DMS 273 (cell line): ENCODE measurements at regions not wholly inside any gene's neighbourhood (a gene's known extent, or its start where the extent isn't known, plus 50 kb on each side); places are given as distances from the start of the nearest gene placed in this dataset.
A peak's percentile ranks its signal among the peaks of the same experiment; 100 is the strongest.

Experiments
- DNase-seq: peaks from one replicate; lab custom pipeline; 2025; ENCODE audit not compliant: unreplicated experiment; lab: John Stamatoyannopoulos, UW

DNA sequence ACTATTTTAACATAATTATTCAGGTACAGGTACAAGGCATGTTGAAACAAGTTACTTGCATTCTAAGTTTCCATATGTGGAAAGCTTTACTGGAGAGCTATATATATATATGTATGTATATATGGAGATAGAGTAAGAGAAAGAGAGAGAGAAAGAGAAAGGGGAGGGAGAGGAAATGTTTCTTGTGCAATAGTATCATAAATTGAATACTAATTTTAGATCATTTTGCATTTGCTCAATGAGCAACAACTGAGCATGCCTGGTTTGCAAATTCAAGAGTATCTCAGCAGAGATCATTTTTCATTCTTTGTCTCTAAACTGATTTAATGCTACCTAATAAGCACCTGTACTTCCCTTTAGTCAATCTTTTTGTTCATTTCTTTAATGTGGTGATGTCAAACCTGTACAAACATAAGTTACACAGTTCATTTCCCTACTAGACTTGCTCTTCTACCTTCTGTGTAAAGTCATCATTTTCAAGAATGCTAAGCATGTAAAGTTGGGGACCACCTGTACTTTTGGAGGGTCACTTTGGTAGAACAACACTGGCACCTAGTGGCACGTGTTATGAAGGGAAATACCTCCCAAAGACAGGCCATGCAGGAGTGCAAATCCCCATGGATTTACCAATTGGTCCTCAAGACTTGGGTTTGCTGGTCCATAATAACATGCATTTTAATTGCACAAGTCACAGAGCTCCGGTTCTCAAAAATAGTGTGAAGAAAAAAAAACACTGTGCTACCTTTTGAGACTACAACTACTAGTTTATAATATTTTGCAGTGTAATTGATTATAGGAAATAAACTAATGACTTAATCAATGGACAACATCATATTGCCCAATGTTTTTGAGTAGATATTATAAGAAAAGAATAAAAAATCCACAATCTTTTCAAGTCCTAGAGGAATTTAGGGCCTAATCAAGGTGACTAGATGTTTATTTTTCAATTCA, 431.2 kb upstream of the IGFBP3 start:
- DNase-seq, result peak; percentile 68

DNA sequence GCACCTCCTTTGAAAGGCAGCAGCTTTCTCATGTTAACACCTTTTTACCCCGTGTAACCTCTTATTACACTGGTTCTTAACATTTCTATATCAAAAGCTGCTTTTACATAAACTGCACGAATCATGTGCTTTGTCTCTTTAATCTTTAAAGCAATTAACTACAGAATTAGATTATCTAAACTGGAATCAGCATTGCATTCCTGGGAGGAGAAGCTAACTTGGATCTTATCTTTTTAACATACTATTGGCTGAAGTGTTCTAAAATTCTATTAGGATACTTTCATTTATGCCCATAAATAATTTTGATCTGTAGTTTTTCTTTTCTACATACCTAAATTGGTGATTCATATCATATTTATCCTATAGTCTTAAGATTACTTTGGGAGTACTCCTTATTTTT, 428.4 kb upstream of the IGFBP3 start:
- DNase-seq, result no peak

DNA sequence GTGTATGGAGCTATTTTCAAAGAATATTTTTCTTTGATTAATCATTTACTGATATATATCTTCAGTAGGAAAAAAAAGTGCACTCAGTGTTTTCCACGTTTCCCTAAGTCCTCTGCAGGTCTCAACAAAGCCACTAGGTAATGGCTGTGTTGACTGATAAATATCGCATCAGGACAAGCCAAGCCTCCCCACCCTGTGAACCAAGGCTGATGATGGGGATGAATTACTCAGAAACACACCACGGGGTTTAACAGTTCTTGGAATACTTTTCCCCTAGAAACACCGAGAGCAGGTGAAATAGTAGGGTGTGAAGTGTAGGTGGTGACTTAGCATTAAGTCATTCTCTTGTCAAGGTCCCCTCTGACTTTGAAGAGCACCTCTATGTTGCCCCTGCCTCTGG, 423.5 kb upstream of the IGFBP3 start:
- no peak for DNase-seq

DNA sequence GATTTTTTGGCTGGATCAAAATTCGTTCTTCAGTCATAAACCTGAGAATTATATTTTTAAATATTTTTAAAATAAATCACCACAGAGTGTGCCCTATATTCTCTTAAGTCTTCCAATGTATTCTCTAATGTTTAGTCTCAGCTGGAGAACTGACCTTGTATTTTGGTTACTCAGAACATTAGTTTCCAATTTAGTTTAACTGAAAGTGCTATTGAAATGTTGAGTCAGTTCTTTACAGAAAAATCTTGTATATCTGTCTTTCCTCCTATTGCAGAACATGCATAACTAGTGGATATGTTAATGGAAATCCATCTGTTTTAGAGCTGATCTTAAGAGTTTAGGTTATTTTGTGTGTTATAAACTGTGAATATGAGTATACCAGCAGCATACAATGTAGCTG, 422.7 kb upstream of the IGFBP3 start:
- DNase-seq, result no peak

DNA sequence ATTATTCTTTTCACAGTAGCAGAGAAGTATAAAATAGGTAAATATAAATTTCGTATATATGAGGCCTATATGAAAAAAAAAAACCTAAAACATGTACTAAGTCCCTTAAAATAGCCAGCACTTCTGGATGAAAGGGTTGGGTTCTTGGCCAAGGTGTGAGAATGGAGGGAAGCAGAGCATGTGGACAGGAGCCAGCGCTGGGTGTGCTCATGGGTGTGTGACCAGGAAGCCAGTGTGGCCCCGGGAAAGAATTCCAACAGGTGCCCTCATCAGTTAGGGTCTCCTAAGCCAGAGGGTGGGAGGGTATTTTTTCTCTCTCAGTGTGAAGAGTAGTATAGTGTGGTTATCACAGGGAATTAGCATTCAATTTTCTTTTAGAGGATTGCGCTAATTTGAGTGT, 401.9 kb upstream of the IGFBP3 start:
- no peak for DNase-seq

DNA sequence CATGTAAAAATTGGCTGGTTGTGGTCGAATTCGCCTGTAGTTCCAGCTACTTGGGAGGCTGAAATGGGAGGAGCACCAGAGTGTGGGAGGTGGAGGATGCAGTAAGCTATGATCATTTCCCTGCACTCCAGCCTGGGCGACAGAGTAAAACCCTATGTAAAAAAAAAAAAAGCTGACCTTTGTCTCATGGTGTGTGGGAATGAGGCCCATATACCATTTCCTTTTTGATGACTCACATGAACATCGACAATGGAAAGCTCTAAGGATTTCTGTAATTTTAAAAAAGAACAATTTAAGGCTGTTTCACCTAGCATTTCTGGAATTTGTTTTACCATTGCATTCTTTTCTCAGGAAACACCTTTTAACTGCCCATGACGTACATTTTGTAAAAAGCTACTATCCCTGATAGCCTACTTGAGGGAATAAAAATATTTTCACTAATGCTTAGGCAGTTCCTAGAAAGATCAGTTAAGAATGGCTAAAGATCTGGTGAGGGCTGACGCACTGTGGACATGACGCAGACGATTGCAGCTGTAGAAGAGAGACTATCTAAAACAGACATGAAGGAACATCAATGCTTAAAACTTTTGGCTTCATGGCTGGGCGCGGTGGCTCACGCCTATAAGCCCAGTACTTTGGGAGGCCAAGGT, 400.6 kb upstream of the IGFBP3 start:
- no peak for DNase-seq

DNA sequence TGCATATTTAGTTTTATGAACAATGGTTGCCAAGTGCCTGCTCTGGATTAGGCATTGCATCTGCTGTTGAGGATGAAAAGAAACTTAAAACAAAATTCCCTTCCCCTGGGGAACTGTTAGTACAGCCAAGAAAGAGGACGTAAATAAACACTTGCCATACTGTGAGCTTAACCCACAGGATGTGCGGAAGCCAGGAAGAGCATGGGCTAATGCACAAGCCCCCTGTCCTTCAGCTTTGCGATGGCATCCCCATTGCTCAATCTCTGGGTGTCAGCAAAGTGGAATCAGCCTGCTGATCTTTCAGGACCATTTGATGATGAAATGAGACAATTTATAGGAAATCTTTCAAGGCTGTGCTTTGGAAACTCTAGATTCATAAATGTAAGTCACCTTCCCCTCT, 399.9 kb upstream of the IGFBP3 start:
- no peak for DNase-seq

DNA sequence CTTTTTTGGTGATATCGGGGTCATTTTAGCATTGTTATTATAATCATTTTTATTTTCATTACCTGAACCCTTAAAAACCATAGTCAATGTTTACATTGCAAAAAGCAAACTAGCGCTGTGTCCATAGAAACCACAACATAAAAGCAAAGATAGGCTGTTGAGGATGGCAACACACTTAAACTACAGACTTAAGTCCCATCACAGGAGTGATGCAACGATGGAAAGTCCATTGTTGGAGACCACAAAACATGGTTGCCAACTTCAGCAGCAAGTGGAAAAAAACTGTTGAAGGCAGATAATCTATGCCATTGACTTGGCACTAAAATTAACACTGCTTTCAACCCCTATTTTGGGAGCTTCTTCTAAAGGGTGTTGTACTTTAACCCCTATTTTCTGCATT, 398.8 kb upstream of the IGFBP3 start:
- no peak for DNase-seq

DNA sequence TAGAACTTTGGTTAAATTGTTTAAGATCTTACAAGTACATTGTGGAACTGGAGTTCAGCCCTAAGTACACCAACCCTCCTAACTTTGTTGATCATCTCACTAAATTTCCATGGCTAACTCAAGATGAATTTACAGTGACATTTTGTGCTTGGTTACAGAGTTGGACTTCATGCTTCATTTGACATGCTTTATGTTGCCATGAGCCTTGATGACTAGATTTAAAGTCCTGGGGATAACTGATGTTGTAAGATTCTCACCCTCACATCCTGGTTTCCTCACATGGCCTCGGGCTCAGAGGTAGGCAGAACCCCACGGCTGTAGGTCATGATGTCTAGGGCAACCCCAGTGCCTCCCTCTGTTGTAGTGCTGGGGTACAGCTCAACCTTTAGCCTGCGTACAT, 397.2 kb upstream of the IGFBP3 start:
- no peak for DNase-seq

DNA sequence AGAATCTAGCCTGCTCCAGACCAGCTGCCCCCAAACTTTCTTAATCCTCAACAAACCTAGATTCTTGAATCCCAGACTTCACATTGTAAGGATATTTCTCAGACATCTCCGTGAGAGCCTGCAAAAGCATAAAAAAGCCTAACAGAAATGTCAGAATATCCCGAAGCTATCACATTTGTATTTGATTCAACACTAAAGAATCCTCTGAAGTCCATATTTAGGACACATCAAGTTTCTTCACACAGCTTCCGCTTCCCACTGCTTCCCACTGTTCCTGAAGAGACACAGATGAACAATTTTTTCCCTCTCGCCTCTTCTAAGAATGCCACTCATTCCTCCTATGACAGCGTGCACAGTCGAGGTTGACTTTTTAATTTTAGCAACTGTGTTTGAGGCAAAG, 396.2 kb upstream of the IGFBP3 start:
- DNase-seq, result no peak

DNA sequence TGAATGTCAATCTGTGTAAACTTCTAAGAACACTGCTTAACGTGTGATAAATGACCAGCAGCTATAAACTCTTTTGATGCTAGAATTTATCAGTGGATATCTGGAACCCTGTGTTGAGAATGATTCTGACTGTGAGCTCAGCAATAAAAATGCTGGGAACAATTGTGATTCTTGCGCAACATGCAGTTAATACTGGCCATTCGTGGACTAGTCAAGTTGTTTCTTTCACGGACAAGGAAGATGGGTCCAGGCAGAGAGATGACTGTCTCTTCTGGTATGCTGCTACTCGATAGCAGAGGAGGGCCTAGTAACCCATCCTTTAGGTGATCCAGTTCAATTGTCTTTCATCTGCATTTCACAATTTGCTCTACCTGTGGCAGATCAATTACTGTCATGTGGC, 394.8 kb upstream of the IGFBP3 start:
- DNase-seq, result no peak

DNA sequence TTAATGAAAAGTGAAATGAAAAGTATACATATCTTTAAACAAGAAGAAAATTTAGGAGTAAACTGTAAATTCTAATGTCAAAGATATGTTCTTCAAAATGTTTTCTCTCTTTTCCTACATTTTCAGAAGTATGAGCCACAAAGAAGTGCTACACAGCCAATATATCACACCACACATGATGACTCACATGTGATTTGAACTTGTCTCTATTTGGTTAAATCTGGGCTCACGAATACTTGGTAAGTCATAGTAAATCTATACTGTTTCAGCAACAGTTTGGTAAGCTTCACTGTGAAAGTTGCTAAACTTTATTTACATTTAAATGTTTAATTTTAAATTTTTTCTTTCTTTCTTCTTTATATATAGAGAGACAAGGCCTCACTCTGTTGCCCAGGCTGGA, 380.6 kb upstream of the IGFBP3 start:
- no peak for DNase-seq

DNA sequence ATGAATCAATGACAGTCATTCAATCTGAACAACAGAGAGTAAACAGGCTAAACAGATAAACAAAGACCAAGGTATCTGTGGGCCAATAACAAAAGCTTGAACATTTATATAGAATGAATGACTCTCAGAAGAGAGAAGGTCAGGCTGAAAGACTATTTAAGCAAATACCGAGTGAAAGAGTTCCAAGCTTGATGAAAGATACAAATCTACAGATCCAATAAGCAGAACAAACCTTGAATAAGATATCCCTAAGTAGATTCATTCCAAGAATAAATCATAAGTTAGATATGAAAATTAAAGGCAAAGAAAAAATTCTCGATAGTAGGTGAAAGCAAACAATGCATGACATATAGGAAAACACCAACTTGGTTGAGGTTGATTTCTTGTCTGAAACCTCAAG, 376.4 kb upstream of the IGFBP3 start:
- no peak for DNase-seq

DNA sequence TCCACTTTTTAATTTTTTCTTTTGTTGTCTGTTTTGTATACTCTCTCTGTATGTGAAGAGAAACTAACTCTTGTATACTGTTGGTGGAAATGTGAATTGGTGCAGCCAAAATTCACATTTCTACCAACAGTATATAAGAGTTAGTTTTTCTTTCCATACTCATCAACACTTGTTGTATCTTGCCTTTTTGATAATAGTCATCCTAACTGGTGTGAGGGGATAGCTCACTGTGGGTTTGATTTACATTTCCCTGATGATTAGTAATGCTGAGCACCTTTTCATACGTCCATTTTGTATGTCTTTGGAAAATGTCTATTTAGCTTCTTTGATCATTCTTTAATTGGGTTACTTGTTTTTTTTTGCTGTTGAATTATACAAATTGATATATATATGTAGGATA, 375.5 kb upstream of the IGFBP3 start:
- no peak for DNase-seq

DNA sequence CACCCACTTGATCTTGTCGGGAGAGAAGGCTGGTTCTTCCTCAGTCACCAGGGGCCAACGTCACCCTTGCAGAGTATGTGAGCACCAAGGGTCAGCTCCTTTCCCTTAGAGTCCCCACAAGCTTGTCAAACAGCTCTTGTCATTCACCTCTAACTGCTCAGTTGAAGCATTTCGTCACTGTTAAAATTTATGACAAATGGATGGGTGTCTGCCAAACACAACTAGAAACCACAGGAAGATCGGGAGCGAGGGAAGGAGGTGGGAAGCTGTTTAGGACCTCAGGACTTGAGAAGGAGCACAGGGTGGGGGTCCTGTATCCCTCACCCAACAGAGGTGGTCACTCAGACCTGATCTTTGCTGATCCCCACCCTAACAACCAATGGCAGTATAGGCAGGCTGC, 373.3 kb upstream of the IGFBP3 start:
- DNase-seq, result no peak

DNA sequence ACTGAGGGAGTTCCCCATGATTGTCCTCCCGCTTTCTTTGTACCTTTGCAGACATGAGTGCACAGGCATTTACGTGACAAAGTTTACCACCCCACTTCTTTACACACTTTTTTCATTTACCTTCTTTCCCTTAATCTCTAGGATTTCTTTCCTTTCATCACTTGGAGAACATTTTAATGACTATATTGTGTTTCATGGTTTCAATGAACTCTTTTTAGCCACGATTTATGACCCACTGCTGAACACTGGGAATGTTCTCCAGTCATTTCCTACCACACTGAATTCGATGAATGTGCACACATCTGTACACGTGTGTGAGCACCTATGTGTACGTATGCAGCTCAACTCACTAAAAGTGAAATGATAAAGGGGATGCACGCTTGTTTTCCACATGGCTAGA, 371.7 kb upstream of the IGFBP3 start:
- DNase-seq, result no peak

DNA sequence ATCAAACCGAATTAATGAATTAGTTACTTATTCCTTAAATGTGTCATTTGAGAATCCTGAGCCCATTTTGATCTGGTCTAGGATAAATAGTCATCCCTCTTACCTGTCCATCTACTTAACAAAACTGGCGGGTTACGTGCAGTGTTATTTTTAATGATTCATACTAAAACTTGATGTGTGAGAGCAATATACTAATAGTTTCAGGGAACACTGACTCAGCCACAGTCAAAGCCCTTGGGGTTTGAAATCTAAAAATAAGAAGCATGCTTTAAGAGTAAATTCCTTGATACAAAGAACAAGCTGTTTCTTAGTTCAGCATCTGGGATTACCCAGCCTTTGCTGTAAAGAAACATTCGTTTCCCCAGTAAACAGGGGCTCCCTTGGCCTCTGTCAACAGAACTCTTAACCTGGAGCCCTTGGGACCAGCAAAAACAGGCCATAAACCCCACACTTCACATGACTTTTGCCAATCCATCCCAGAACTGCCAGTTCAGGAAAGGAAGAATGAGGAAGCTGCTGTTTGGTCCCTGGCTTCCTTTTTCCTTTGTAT, 370.6 kb upstream of the IGFBP3 start:
- DNase-seq, result no peak

DNA sequence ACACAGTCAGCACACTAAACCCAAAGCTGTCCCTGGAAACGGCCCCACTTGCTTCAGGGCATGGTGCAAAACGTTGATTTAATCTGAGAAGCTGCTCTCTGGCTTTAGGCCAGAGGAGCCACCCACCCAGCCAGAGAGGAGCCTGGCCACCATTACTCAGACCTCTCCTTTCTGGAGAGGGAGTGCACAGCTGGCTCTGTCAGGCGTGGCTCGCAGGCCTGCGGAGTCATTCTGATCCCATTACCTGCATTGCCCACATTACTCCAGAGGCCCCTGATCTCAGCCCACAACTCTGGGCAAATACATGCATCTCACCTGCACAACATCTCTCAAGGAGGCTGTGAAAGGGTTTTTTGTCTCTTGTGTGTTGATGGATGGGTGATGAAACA, 370.0 kb upstream of the IGFBP3 start:
- DNase-seq, result peak; percentile 45

DNA sequence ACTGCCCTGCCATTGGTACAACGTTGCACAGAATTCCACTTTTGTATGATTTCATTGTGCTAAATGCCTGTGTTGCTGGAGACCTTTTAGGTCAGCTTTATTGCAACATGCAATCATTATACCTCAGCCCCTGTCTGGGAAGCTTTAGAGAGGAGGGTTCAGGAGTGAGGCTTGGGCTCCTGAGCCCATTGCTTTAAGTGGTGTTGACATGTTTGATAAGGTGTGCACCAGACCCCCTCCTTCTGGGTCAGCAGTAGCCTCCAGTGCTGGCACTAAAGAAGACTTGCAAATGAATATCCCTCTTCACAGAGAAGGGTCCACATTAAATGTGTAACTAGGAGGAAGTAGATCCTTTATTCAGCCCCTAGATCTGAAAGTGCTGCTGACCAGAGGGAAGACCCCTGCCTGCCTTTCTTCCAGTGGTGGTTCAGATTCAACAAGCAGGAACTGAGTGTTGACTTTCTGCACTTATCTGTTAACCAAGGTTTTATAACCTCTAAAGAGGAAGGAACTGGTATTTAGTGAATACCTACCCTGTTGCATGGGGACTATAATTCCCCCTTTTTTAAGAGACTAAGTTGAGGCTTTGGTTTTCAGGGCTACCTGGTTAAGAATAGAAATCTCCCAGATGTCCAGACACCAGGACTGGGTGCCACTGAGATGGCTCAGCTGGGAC, 369.4 kb upstream of the IGFBP3 start:
- DNase-seq, result no peak

DNA sequence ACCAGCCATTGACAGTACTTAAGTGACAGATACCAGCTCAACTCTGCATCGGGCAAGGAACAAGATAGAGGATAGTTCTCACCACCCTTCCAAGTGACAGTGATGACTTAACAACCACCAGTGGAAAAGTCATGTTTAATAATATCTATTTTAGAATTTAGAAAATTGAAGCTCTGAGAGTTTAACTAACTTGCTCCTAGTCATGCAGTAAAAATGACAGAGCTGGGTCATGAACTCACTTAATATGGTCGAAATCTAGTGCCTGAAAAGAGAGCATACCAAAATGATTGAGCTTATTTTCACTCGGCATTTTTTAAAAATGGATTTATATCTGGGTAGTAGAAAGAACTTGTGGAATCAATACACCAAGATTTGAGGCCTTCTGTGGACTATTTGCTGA, 367.8 kb upstream of the IGFBP3 start:
- no peak for DNase-seq

DNA sequence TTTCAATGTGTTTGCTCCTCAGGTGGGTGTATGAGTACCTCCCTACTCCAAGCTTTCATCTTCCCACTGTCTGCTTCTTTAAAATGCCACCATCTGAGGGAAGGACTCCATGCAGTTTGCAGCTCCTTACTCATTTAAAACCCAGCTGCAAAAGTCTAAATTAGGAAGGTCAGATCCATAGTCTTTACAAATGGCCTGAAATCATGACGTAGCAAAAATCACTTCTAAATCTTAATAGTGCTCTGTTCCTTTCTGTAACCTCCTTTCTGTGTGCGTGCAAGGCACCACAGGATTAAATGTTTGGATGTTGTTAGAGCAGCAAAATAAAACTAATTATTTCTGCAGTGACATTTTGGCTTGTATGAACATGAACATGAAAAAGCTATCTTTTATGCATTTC, 366.9 kb upstream of the IGFBP3 start:
- DNase-seq, result no peak

DNA sequence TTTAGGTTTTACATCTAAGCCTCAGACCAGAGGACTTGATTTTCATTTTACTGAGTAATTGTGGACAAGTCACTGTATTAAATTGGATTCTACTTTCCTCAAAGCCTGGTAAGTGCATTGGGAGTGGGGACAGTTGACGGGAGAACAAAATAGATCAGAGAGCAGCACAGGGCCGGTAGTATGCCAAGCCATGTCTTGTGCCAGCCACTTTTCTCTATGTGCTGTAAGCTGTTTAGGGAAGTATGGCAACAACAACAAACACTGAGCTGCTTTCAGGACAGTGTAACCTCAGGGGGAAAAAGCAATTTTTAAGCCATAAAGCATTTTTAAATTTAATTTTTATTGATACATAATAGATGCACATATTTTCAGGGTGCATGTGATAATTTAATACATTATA, 365.9 kb upstream of the IGFBP3 start:
- DNase-seq, result no peak
